Gastroesophageal sphincter (tissue), 4 donors: ENCODE measurements at regions not wholly inside any gene's neighbourhood (a gene's known extent, or its start where the extent isn't known, plus 50 kb on each side); places are given as distances from the start of the nearest gene placed in this dataset.

Source experiments
- ATAC-seq: fragments of 150-250 bp; one replicate; pipeline ENCODE4 v1.9.1; 2016; ENCODE audit warnings: mild to moderate bottlenecking, moderate library complexity
- H3K27ac ChIP-seq, 4 donors: fragments of 200-600 bp; sonication (generic) in 3 of 4; 1 replicate in 3 of 4; 2 replicates in 1 of 4; pipeline ENCODE4 v1.5.1; 2016 to 2019
- H3K27me3 ChIP-seq: fragments of 200-600 bp; sonication (generic); one replicate; pipeline ENCODE4 v1.5.1; 2019
- H3K36me3 ChIP-seq, 2 donors: fragments of 200-600 bp; sonication (generic); one replicate each; pipeline ENCODE4 v1.5.1; 2019; ENCODE audit warnings: control low read depth in 1 of 2
- H3K4me1 ChIP-seq, 3 donors: fragments of 200-600 bp; sonication (generic); 1 replicate in 2 of 3; 2 replicates in 1 of 3; pipeline ENCODE4 v1.5.1; 2016 to 2019; ENCODE audit warnings: control low read depth in 2 of 3
- H3K4me3 ChIP-seq, 2 donors: fragments of 200-600 bp; sonication (generic); one replicate each; pipeline ENCODE4 v1.5.1; 2019; ENCODE audit warnings: mild to moderate bottlenecking in 1 of 2, moderate library complexity in 1 of 2
- H3K9me3 ChIP-seq, 3 donors: fragments of 200-600 bp; sonication (generic); one replicate each; pipeline ENCODE4 v1.5.1; 2017 to 2019; ENCODE audit warnings: control low read depth in 2 of 3
- EP300 ChIP-seq: sonication (generic); formaldehyde crosslinking; IDR thresholded peaks from one replicate; pipeline ENCODE4 v1.6.1; 2017; ENCODE audit warnings: antibody characterized with exemption, mild to moderate bottlenecking
- POLR2A ChIP-seq, 2 donors: fragments of 450-650 bp; IDR thresholded peaks; one replicate each; pipeline ENCODE4 v1.6.1; 2017; ENCODE audit warnings: antibody characterized with exemption in 2 of 2, mild to moderate bottlenecking in 2 of 2, moderate library complexity in 1 of 2
- POLR2AphosphoS5 ChIP-seq: sonication (generic); formaldehyde crosslinking; IDR thresholded peaks from one replicate; pipeline ENCODE4 v1.6.1; 2017; ENCODE audit warnings: antibody characterized with exemption
- WGBS, 2 donors: methylation state at CpG; one replicate each; pipeline ENCODE4 v1.1.5; 2018; ENCODE audit warnings: low coverage in 1 of 2; 5-methylcytosine and 5-hydroxymethylcytosine counted together
- TF ChIP-seq, protein P1 (sequence below), 4 experiments: fragments of 200-600 bp in 2 of 4; fragments of 450-650 bp in 2 of 4; sonication (generic) in 1 of 4; IDR thresholded peaks; one replicate each; pipeline ENCODE4 v1.5.1; 2017 to 2019; ENCODE audit warnings: antibody characterized with exemption in 4 of 4, mild to moderate bottlenecking in 2 of 4, moderate library complexity in 2 of 4

DNA sequence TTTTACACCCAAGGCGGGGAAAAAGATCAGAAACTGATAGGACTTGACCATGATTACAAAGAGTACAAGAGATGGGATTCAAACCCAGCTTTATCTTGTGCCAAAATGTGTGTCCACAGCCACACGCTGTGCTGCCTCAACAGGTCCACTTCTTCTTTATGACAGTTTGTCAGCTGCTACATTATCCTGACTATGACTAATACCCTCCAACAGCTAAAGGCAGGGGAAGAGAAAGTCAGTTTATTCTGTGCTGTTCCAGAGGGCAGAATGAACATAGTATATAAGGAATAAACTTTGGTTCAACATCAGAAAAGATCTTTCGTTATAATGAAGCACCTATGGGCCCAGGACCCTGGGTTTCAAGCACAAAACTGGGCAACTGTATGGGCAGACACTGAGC lies 668.2 kb upstream of the TENM4 start:
- no peaks in the 10 kb centered on the region for H3K36me3 ChIP-seq
- no peak for ATAC-seq
- no peak overlapping the region for H3K27ac ChIP-seq
- TF ChIP-seq POLR2A (IDR thresholded peaks at IDR 0.05) (no peak), POLR2AphosphoS5 (no peak)
- no peak overlapping the region for H3K4me3 ChIP-seq
- WGBS, 2 donors, result 68 to 77% methylated on average over 3 of the region's 3 CpGs
- H3K4me1 ChIP-seq, result no peaks in the 10 kb centered on the region
- H3K27me3 ChIP-seq, result no peaks in the 10 kb centered on the region
- H3K9me3 ChIP-seq, result no peaks in the 10 kb centered on the region

DNA sequence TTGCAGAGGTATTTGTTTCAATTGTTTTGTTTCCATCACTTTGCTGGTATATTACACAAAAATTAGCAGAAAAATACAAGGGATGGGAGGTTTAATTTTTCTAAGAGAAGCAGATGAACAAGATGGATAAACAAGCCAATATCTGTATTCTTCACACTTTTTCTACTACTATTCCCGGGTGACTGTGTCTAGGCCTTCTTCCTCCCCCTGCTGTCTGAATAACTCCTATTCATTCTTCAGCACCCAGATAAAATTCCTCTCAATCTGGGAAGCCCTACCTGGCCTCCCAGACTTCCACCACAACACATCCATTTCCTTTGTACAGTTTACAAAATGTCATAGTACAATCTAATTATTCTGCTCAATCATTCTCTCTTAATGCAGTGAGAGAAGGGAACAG lies 666.6 kb upstream of the TENM4 start:
- no peaks in the 10 kb centered on the region for H3K27me3 ChIP-seq
- no peak for ATAC-seq
- TF ChIP-seq POLR2AphosphoS5 (no peak), EP300 (no peak), POLR2A (IDR thresholded peaks at IDR 0.05) (no peak)
- TF ChIP-seq, protein P1, sequence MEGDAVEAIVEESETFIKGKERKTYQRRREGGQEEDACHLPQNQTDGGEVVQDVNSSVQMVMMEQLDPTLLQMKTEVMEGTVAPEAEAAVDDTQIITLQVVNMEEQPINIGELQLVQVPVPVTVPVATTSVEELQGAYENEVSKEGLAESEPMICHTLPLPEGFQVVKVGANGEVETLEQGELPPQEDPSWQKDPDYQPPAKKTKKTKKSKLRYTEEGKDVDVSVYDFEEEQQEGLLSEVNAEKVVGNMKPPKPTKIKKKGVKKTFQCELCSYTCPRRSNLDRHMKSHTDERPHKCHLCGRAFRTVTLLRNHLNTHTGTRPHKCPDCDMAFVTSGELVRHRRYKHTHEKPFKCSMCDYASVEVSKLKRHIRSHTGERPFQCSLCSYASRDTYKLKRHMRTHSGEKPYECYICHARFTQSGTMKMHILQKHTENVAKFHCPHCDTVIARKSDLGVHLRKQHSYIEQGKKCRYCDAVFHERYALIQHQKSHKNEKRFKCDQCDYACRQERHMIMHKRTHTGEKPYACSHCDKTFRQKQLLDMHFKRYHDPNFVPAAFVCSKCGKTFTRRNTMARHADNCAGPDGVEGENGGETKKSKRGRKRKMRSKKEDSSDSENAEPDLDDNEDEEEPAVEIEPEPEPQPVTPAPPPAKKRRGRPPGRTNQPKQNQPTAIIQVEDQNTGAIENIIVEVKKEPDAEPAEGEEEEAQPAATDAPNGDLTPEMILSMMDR (IDR thresholded peaks at IDR 0.05), result no peak
- 68 to 69% methylated on average over 1 of the region's 1 CpG for WGBS, 2 donors
- no peak overlapping the region for H3K27ac ChIP-seq
- no peaks in the 10 kb centered on the region for H3K36me3 ChIP-seq
- H3K4me1 ChIP-seq, result no peaks in the 10 kb centered on the region
- H3K4me3 ChIP-seq, result no peak overlapping the region
- no peaks in the 10 kb centered on the region for H3K9me3 ChIP-seq

DNA sequence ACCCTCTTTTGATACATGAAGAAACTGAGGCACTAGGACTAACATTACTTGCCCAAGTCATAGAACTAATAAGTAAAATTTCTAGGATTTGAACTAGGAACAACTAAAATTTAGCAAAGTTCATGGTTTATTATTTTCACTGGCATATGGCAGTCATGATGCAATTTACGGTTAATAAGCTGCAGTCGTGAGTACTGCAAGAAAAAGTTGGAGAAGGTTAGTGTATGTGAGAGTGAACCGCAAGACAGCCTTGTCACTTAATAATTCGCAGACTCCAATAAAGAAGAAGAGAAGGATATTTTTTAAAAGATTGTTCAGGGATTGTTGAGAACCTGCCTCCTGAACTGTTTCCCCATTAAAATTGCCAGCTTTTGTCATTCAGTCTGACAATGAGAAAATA lies 663.4 kb upstream of the TENM4 start:
- 77 to 90% methylated on average over 4 of the region's 4 CpGs for WGBS, 2 donors
- TF ChIP-seq EP300 (no peak), POLR2A (IDR thresholded peaks at IDR 0.05) (no peak), POLR2AphosphoS5 (no peak)
- TF ChIP-seq, protein P1 (IDR thresholded peaks at IDR 0.05), result no peak
- no peaks in the 10 kb centered on the region for H3K4me1 ChIP-seq
- ATAC-seq, result no peak
- H3K4me3 ChIP-seq, result no peak overlapping the region
- H3K36me3 ChIP-seq, result no peaks in the 10 kb centered on the region
- no peaks in the 10 kb centered on the region for H3K27me3 ChIP-seq
- H3K9me3 ChIP-seq, result no peaks in the 10 kb centered on the region
- H3K27ac ChIP-seq, result no peak overlapping the region

DNA sequence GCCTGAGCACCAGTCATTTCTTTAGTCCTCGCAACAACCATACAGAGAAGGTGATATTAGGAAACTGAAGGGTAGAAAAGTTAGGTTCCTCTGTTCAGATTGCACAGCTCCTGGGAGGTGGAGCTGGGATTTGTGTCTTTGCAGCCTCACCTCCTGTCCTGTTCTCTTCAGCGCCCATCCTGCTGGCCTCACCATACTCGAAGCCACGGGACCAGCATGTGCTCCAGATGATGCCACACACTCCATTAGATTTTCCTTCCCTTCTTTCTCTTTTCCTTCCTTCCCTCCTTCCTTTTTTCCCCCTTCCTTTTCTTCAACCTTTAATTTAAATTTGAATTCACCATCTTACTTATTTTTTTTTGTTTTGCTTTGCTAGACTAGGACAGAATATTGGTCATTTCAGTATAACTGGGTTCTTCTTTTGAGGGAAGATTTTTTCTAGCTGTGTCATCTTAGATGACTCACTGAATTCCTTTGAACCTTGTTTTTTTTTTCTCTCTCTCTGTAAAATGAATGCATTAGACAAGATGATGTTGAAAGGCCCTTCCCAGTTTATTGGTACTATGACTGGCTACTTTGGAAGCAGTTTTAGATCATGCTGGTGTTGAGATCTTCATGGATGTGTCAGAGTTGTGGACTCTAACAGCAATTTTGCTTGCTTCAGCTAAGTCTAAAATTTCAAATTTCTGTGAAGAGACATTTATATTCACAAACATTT lies 662.5 kb upstream of the TENM4 start:
- WGBS, 2 donors, result 85 to 93% methylated on average over 3 of the region's 4 CpGs
- ATAC-seq, result no peak
- no peaks in the 10 kb centered on the region for H3K9me3 ChIP-seq
- TF ChIP-seq EP300 (no peak), POLR2AphosphoS5 (no peak), POLR2A (IDR thresholded peaks at IDR 0.05) (no peak)
- TF ChIP-seq, protein P1 (IDR thresholded peaks at IDR 0.05), result no peak
- H3K36me3 ChIP-seq, result no peaks in the 10 kb centered on the region
- no peaks in the 10 kb centered on the region for H3K27me3 ChIP-seq
- no peak overlapping the region for H3K4me3 ChIP-seq
- H3K4me1 ChIP-seq, result no peaks in the 10 kb centered on the region
- H3K27ac ChIP-seq, result no peak overlapping the region

DNA sequence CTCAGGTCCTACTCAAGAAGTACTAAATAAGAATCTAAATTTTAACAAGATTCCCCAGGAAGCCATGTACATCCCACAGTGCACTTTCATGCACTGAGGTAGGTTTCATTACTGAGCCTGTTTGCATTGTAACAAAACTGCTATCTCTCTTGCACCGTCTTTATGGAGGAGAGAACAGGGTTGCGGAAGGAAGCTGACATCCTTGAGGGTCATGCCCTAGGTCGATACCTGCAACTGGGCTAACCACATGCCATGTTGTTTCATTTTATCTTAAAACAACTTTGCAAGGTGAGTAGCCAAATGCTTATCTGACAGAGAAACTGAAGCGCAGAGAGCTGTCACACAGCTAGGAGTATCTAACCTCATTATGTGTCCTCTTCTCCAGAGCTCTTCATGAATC lies 656.3 kb upstream of the TENM4 start:
- WGBS, 2 donors, result 79 to 94% methylated on average over 2 to 3 of the region's 4 CpGs
- ATAC-seq, result no peak
- Histone ChIP-seq H3K4me3 (no peak overlapping the region), H3K27me3 (no peaks in the 10 kb centered on the region), H3K27ac (no peak overlapping the region), H3K4me1 (no peaks in the 10 kb centered on the region), H3K9me3 (no peaks in the 10 kb centered on the region), H3K36me3 (no peaks in the 10 kb centered on the region)
- TF ChIP-seq, protein P1 (IDR thresholded peaks at IDR 0.05), result no peak
- TF ChIP-seq EP300 (no peak), POLR2A (IDR thresholded peaks at IDR 0.05) (no peak)
